Keratinocyte (primary cell): ENCODE measurements at regions not wholly inside any gene's neighbourhood (a gene's known extent, or its start where the extent isn't known, plus 50 kb on each side); places are given as distances from the start of the nearest gene placed in this dataset.

Experiments used
- DNase-seq: peaks from one replicate; pipeline ENCODE4 v3.0.0-alpha.2; 2011; ENCODE audit warnings: low read depth, missing footprints, low spot score
- FAIRE-seq: peaks from 2 replicates; lab custom pipeline; 2011; peaks lifted over from hg19 to GRCh38; lab: Jason Lieb, UNC
- H2AFZ ChIP-seq: 2 replicates; pipeline ENCODE4 v1.6.0; 2012; ENCODE audit warnings: low read length, control low read depth, inconsistent platforms; ENCODE audit not compliant: control insufficient read depth
- H3K27ac ChIP-seq: 2 replicates; pipeline ENCODE4 v1.5.1; 2011; ENCODE audit warnings: low read length; ENCODE audit not compliant: control insufficient read depth, insufficient read depth
- H3K27me3 ChIP-seq: 3 replicates; pipeline ENCODE4 v1.6.0; 2011; ENCODE audit warnings: low read length; ENCODE audit not compliant: control insufficient read depth, insufficient read depth; ENCODE audit errors: extremely low read depth
- H3K36me3 ChIP-seq, 2 experiments: 2 replicates in 1 of 2; 3 replicates in 1 of 2; pipeline ENCODE4 v1.5.1; 2011; ENCODE audit warnings: low read length in 2 of 2, mild to moderate bottlenecking in 1 of 2; ENCODE audit not compliant: control insufficient read depth in 2 of 2, insufficient read depth in 2 of 2; ENCODE audit errors: extremely low read depth in 1 of 2
- H3K4me1 ChIP-seq: 3 replicates; pipeline ENCODE4 v1.5.1; 2011; ENCODE audit warnings: low read length; ENCODE audit not compliant: control insufficient read depth, insufficient read depth; ENCODE audit errors: extremely low read depth
- H3K4me2 ChIP-seq: 3 replicates; pipeline ENCODE4 v1.6.0; 2011; ENCODE audit warnings: low read depth, low read length; ENCODE audit not compliant: control insufficient read depth, insufficient read depth; ENCODE audit errors: extremely low read depth
- H3K4me3 ChIP-seq, 3 experiments: fragments of 200-600 bp in 1 of 3; sonication (generic) in 1 of 3; 2 replicates in 2 of 3; 3 replicates in 1 of 3; pipeline ENCODE4 v1.5.1; 2011 to 2016; ENCODE audit warnings: low read length in 3 of 3, mild to moderate bottlenecking in 3 of 3, control low read depth in 2 of 3, inconsistent platforms in 1 of 3, low read depth in 1 of 3, mixed read lengths in 1 of 3, mixed run types in 1 of 3, moderate library complexity in 1 of 3; ENCODE audit not compliant: control insufficient read depth in 2 of 3, insufficient read depth in 2 of 3; ENCODE audit errors: extremely low read depth in 1 of 3
- H3K79me2 ChIP-seq: 2 replicates; pipeline ENCODE4 v1.6.0; 2012; ENCODE audit warnings: low read length; ENCODE audit not compliant: control insufficient read depth, insufficient read depth
- H3K9ac ChIP-seq: 3 replicates; pipeline ENCODE4 v1.6.0; 2011; ENCODE audit warnings: low read length; ENCODE audit not compliant: control insufficient read depth, insufficient read depth; ENCODE audit errors: extremely low read depth
- H3K9me1 ChIP-seq: 3 replicates; pipeline ENCODE4 v1.6.0; 2011; ENCODE audit warnings: low read length; ENCODE audit not compliant: control insufficient read depth, insufficient read depth; ENCODE audit errors: extremely low read depth
- H3K9me3 ChIP-seq: 2 replicates; pipeline ENCODE4 v1.5.1; 2012; ENCODE audit warnings: low read depth, low read length; ENCODE audit not compliant: control insufficient read depth
- H4K20me1 ChIP-seq: 3 replicates; pipeline ENCODE4 v1.6.0; 2011; ENCODE audit warnings: low read length; ENCODE audit not compliant: control insufficient read depth, insufficient read depth; ENCODE audit errors: extremely low read depth
- EZH2 ChIP-seq: IDR thresholded peaks from one replicate; pipeline ENCODE4 v1.6.1; 2012; ENCODE audit warnings: inconsistent platforms, mild to moderate bottlenecking, low read length, moderate library complexity
- dilution Hi-C: fragments of 300-500 bp; cut with MboI; formaldehyde crosslinking; loops from one replicate; pipeline ENCODE4 v1.7.0; 2020; ENCODE audit warnings: low sequenced_read_pairs; ENCODE audit not compliant: extremely low pct_ligation_motif_present
- TF ChIP-seq, protein P1 (sequence below), 3 experiments: IDR thresholded peaks in 1 of 3; conservative IDR thresholded peaks in 1 of 3; optimal IDR thresholded peaks in 1 of 3; 2 replicates in 2 of 3; 3 replicates in 1 of 3; pipeline versions ENCODE3 to v1.5.1; 2011; ENCODE audit warnings: low read length in 3 of 3, mild to moderate bottlenecking in 3 of 3, moderate library complexity in 2 of 3, control low read depth in 1 of 3, inconsistent platforms in 1 of 3; ENCODE audit not compliant: insufficient read depth in 2 of 3; ENCODE audit errors: extremely low read depth in 1 of 3

DNA sequence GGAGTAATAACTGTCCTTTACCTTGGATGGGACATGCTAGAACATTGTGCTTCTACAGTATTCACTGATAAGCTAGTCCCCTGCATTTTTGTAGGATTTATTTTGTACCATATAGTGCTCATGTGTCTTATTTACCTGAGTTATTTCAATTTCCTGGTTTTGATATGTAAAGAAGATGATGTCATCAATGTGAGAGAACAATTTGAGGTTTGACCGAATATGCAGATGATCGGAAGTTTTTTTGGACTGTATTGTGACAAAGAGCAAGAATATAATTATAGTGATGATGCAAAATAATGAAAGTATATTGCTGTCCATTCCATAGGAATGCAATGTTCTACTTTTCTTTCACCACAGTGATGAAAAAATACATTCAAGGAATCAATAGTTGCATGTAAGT is 114.8 kb downstream of the RERGL start:
- DNase-seq (no peak), FAIRE-seq (no peak)
- H3K27me3 ChIP-seq, result no peaks in the 10 kb centered on the region
- H3K9ac ChIP-seq, result no peak overlapping the region
- dilution Hi-C loops, result no loop called here
- H3K27ac ChIP-seq, result no peak overlapping the region
- no peak overlapping the region for H3K4me2 ChIP-seq
- no peaks in the 10 kb centered on the region for H3K9me3 ChIP-seq
- H3K9me1 ChIP-seq, result no peaks in the 10 kb centered on the region
- no peaks in the 10 kb centered on the region for H3K79me2 ChIP-seq
- no peaks in the 10 kb centered on the region for H4K20me1 ChIP-seq
- H3K4me1 ChIP-seq, result no peaks in the 10 kb centered on the region
- no peak overlapping the region for H2AFZ ChIP-seq
- H3K4me3 ChIP-seq, result no peak overlapping the region
- H3K36me3 ChIP-seq, result no peaks in the 10 kb centered on the region
- TF ChIP-seq EZH2, result no peak
- TF ChIP-seq, protein P1, sequence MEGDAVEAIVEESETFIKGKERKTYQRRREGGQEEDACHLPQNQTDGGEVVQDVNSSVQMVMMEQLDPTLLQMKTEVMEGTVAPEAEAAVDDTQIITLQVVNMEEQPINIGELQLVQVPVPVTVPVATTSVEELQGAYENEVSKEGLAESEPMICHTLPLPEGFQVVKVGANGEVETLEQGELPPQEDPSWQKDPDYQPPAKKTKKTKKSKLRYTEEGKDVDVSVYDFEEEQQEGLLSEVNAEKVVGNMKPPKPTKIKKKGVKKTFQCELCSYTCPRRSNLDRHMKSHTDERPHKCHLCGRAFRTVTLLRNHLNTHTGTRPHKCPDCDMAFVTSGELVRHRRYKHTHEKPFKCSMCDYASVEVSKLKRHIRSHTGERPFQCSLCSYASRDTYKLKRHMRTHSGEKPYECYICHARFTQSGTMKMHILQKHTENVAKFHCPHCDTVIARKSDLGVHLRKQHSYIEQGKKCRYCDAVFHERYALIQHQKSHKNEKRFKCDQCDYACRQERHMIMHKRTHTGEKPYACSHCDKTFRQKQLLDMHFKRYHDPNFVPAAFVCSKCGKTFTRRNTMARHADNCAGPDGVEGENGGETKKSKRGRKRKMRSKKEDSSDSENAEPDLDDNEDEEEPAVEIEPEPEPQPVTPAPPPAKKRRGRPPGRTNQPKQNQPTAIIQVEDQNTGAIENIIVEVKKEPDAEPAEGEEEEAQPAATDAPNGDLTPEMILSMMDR (optimal IDR thresholded peaks at IDR 0.05 in 1 of 3, IDR thresholded peaks at IDR 0.05 in 1 of 3, conservative IDR thresholded peaks at IDR 0.05 in 1 of 3; ENCODE audit: extremely low read depth in 1 of 3, insufficient read depth in 2 of 3, low read length in 3 of 3), result no peak

- H3K4me2 ChIP-seq, result no peak overlapping the region
- H3K9ac ChIP-seq, result no peak overlapping the region
- H3K4me3 ChIP-seq, result no peak overlapping the region
- H3K36me3 ChIP-seq, result no peaks in the 10 kb centered on the region
- DNase-seq (no peak), FAIRE-seq (no peak)
- TF ChIP-seq, protein P1 (optimal IDR thresholded peaks at IDR 0.05 in 1 of 3, IDR thresholded peaks at IDR 0.05 in 1 of 3, conservative IDR thresholded peaks at IDR 0.05 in 1 of 3; ENCODE audit: extremely low read depth in 1 of 3, insufficient read depth in 2 of 3, low read length in 3 of 3), result no peak
- TF ChIP-seq EZH2, result no peak
- H3K27ac ChIP-seq, result no peak overlapping the region
- no peaks in the 10 kb centered on the region for H3K9me3 ChIP-seq
- H3K27me3 ChIP-seq, result no peaks in the 10 kb centered on the region
- dilution Hi-C loops, result no loop called here
- no peaks in the 10 kb centered on the region for H4K20me1 ChIP-seq
- no peak overlapping the region for H2AFZ ChIP-seq
- no peaks in the 10 kb centered on the region for H3K79me2 ChIP-seq
- H3K9me1 ChIP-seq, result no peaks in the 10 kb centered on the region
- no peaks in the 10 kb centered on the region for H3K4me1 ChIP-seq
These were observed 118.1 kb downstream of the RERGL start for GRCh38 chr12:17971850-17972249.
